ENCODE measurements at regions not wholly inside any gene's neighbourhood (a gene's known extent, or its start where the extent isn't known, plus 50 kb on each side); places are given as distances from the start of the nearest gene placed in this dataset.

DNA sequence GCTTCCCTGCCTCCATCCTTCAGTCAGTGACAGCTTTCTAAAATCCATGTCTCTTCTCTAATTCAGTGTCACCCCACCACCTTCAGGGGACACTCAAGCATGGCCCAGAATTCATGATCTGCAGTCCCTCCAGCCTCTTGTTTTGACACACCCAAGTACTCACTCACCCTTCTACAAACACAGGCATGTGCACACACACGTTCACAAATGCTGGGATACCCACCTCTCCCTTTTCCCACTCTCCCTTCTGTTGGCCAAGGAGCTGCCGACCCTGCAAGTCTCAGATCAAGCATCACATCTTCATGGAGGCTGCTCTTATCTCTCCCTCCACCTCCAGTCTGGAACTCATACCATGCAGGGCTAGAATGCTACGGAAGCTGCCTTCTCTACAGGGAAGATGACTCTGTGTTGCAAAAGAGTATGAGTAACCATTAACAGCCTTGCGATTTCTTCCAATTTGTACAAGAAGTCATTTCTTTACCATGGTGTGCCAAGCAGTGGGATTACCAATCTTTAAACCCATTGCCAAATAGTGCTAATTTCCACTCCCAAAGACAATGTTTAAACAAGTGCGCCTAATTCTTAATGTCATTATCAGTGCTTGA lies 196.1 kb downstream of the BCL11B start:
- H3K4me3 ChIP-seq: no peak overlapping the region
- TF ChIP-seq, protein P1, sequence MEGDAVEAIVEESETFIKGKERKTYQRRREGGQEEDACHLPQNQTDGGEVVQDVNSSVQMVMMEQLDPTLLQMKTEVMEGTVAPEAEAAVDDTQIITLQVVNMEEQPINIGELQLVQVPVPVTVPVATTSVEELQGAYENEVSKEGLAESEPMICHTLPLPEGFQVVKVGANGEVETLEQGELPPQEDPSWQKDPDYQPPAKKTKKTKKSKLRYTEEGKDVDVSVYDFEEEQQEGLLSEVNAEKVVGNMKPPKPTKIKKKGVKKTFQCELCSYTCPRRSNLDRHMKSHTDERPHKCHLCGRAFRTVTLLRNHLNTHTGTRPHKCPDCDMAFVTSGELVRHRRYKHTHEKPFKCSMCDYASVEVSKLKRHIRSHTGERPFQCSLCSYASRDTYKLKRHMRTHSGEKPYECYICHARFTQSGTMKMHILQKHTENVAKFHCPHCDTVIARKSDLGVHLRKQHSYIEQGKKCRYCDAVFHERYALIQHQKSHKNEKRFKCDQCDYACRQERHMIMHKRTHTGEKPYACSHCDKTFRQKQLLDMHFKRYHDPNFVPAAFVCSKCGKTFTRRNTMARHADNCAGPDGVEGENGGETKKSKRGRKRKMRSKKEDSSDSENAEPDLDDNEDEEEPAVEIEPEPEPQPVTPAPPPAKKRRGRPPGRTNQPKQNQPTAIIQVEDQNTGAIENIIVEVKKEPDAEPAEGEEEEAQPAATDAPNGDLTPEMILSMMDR (IDR thresholded peaks at IDR 0.05): no peak

DNA sequence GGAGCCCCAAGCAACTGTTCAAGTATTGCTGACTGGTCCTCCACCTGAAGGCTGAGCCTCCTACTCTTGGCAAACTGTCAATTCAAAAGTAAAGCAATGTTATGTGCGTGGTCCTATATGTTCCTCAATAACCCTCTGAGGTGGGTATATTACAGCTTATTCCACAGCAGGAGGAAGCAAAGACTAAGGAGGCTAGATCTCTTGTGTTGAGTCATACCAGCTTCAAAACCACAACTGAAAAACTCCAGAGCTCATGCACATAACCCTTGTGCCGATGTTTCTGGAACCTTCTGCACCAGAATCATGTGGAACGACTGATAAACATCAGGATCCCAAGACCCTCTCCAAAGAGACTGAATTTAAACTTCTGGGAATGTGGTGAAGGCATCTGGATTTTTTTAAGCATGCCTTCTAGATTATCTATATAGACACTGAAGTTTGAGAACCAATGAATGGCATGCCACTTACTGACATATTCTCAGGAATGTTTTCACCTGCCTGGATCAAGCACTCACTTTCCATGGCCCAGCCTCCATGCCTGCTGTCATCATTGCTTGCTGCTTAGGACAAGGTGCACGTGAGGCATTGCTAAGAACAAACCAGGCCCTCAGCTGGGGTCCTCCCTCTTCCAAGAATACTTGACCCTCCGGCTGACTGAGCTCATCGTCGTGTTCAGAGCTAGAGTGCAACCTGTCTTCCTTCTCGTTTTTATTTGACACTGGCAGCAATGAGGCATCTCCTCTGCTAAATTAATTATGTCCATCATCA lies 194.7 kb downstream of the BCL11B start:
- no peaks in the 10 kb centered on the region for H3K36me3 ChIP-seq
- no peaks in the 10 kb centered on the region for H3K4me1 ChIP-seq
- no peak overlapping the region for H3K4me3 ChIP-seq
- intact Hi-C loops (cut with DNase I): no loop called here
- TF ChIP-seq, protein P1 (IDR thresholded peaks at IDR 0.05): no peak
- DNase-seq: peak; percentile 10
- H3K9ac ChIP-seq (ENCODE audit: low read depth in 2 of 2, low read length in 2 of 2): no peak overlapping the region
- H3K9me3 ChIP-seq: no peaks in the 10 kb centered on the region
- no peaks in the 10 kb centered on the region for H3K27me3 ChIP-seq
- no peak overlapping the region for H3K27ac ChIP-seq

More for the DNA sequence above, 196.1 kb downstream of the BCL11B start:
- Histone ChIP-seq H3K4me1 (no peaks in the 10 kb centered on the region), H3K36me3 (no peaks in the 10 kb centered on the region), H3K27ac (no peak overlapping the region), H3K9me3 (no peaks in the 10 kb centered on the region), H3K9ac (ENCODE audit: low read depth in 2 of 2, low read length in 2 of 2) (no peak overlapping the region), H3K27me3 (no peaks in the 10 kb centered on the region)
- DNase-seq: peak; percentile 4
- intact Hi-C loops (cut with DNase I): no loop called here

DNA sequence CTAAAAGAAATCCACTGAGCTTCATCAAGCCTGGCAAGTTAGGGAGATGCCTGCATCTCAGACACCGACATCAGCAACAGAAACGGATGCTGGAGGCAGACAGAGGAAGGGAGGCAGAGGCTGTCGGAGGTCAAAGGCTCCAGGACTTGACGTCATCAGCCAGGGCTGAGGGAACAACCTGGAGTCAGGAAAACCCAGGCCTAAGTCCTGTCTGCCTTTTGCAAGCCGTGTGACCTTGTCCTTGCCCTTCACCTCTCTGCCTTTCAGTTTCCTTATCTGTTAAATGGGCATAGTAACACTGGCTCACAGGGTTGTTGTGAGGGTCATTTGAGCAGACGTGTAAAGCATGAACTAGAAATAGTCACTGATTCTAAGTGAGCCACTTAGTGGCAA lies 194.2 kb downstream of the BCL11B start:
- Histone ChIP-seq H3K36me3 (no peaks in the 10 kb centered on the region), H3K9ac (ENCODE audit: low read depth in 2 of 2, low read length in 2 of 2) (no peak overlapping the region), H3K27me3 (no peaks in the 10 kb centered on the region), H3K4me3 (no peak overlapping the region), H3K9me3 (no peaks in the 10 kb centered on the region), H3K27ac (no peak overlapping the region), H3K4me1 (no peaks in the 10 kb centered on the region)
- TF ChIP-seq, protein P1 (IDR thresholded peaks at IDR 0.05): no peak
- DNase-seq: no peak
- intact Hi-C loops (cut with DNase I): no loop called here

DNA sequence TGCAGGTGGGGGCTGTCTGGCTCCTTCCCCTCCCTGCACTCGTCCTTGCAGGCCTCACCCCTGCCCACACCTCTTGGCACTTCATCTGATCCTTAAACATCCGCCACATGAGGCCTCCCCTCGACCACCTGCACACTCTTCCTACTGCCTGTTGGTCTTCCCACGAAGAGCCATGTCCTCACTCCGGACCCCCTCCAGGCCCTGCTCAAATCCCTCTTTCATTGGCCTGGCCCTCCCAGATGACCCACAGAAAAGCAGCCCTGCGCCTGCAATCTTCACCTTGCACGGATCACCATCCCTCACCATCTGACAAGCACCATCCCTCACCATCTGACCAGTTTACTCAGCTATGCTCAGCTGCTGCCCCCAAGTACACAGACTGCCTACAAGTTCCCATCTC lies 193.6 kb downstream of the BCL11B start:
- Histone ChIP-seq H3K4me3 (no peak overlapping the region), H3K36me3 (no peaks in the 10 kb centered on the region), H3K9ac (ENCODE audit: low read depth in 2 of 2, low read length in 2 of 2) (no peak overlapping the region), H3K27me3 (no peaks in the 10 kb centered on the region), H3K27ac (no peak overlapping the region), H3K9me3 (no peaks in the 10 kb centered on the region), H3K4me1 (no peaks in the 10 kb centered on the region)
- intact Hi-C loops (cut with DNase I): no loop called here
- no peak for DNase-seq
- TF ChIP-seq, protein P1 (IDR thresholded peaks at IDR 0.05): no peak

DNA sequence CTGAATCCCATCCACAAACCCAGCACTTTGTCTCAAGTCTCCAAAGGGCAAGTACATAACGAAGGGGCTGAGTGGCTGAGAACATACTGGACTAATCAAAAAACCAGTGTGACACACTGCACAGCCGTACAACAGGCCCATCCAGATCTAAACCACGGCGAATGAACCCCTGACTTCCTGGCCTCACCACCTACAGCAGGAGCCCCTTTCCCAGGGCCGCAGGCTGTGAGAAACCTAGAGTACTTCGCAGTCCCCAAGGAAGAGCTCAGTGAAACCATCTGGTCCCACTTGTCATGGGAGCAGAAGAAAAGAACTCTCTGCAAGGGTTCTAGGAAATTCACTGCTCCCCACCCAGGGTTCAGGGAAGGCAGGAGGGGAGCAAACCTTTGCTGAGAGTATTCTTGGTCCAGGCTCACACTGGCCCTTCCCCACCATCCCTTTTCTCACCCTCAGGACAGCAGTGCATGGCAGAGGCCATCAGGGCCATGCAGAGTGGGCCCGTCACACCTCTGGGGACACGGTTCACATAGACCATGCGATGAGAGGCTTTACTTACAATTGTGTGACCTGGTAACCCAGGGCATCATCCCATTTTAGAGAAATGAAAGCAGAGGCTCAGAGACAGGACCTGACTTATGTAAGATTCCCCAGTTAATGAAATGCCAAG lies 192.8 kb downstream of the BCL11B start:
- no peaks in the 10 kb centered on the region for H3K9me3 ChIP-seq
- DNase-seq: no peak
- H3K36me3 ChIP-seq: no peaks in the 10 kb centered on the region
- TF ChIP-seq, protein P1 (IDR thresholded peaks at IDR 0.05): no peak
- no peaks in the 10 kb centered on the region for H3K27me3 ChIP-seq
- intact Hi-C loops (cut with DNase I): no loop called here
- H3K9ac ChIP-seq (ENCODE audit: low read depth in 2 of 2, low read length in 2 of 2): no peak overlapping the region
- no peak overlapping the region for H3K27ac ChIP-seq
- H3K4me3 ChIP-seq: no peak overlapping the region
- no peaks in the 10 kb centered on the region for H3K4me1 ChIP-seq

Measured in colonic mucosa (tissue), 4 donors.